ENCODE measurements at regions not wholly inside any gene's neighbourhood (a gene's known extent, or its start where the extent isn't known, plus 50 kb on each side); places are given as distances from the start of the nearest gene placed in this dataset.

DNA sequence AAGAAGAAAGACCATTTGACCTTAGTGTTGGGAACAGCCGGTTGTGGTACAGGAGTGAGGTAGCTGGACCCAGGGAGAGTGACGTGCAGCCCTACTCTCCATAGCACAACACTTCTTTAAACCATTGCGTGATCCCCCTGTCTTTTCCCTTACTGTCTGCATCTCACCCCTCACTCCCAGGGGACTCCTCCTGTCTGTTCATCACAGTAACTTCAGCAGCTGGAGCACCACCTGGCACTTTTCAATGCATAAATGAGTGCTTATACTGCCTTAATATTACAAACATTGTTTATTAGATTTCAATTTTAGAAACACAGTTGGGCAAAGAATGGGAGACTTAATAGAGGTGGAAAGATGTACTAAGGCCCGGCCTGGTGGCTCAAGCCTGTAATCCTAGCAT lies 285.5 kb downstream of the UQCRFS1 start:
- no peak for DNase-seq

- DNase-seq = no peak
Observed at GRCh38 chr19:28920269-28921066, 292.5 kb downstream of the UQCRFS1 start.

- no peak for DNase-seq
Observed at GRCh38 chr19:28917621-28918020, 295.3 kb downstream of the UQCRFS1 start.

DNA sequence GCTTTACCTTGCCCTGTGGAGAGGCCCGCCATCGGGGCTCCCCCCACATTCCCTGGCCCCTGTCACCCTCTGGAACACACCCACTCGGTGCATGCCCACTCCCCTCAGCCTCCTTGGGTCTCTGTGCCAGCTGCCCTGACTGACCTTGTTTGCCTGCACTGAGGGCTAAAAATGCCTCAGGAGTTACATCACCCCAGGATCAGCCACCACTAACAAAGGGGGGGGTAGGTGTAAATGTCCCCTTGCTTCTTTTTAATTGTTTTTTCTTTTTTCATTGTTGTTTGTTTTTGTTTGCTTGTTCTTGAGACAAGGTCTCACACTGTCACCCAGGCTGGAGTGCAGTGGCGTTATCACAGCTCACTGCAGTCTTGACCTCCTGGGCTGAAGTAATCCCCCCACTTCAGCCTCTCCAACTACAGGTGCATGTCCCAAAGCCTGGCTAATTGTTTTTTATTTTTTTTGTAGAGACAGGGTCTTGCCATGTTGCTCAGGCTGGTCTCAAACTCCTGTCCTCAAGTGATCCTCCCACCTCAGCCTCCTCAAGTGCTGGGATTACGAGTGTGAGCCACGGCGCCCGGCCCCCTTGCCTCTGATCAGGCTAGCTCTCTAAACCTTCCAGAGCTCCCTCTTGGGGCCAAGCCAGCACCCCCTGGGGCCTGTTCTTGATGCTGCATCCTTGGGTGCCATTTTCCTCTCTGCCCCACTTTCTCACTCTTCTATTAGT lies 297.1 kb downstream of the UQCRFS1 start:
- DNase-seq = no peak

DNA sequence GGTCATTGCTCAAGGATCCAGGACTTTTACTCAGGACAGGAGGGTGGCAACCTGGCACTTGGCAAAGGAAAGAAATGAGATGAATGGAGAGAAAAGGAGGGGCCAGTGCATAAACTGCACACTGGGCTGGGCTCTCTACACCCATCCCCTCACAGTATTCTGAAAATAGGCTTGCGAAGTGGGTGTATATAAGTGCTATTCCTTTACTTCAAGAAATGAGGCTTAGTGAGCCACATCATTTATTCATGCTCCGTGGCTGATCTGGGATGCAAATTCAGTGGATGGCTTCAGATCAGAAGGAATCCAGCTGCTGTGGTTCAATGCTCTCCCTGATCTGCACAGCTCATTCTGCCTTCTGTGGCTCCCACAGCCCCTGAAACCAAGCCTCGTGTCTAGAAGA lies 297.7 kb downstream of the UQCRFS1 start:
- DNase-seq = no peak

GRCh38 chr19:28914173-28914572 lies 298.8 kb downstream of the UQCRFS1 start:
- DNase-seq = no peak

DNA sequence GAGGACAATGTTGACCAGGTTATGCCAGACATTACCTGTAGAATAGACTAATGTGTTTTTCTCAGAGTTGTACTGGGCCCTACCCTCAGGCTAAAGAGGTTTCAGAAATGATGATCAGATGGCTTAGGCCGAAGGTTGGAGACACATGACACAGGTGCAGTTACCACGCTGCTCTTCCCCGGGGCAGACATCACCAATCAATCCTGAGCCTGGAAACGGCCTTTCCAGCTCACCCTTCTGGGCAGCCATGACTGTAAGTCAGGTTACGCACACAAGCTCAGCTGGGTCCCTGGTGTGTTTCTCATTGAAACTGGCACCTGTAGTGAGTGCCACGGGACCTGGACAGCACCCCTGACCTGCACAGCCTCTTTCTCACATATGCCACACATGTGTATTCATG lies 299.3 kb downstream of the UQCRFS1 start:
- no peak for DNase-seq

DNA sequence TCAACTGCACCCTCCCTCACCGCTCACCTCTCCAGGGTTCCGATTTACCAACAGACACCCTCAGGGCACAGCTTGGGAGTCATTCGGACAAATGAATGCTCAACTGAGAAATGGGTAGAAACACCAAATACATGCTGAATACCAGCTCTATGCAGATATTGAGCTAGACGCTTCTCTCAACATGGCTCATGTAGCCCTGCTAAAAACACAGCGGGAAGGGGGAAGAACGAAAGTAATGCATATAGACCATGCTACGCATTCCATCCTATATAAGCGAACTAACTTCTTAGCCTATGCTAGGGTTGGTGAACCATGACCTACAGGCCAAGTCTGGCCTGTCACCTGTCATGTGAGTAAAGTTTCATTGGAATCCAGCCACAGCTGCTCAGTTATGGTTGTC lies 304.0 kb downstream of the UQCRFS1 start:
- DNase-seq = no peak

- DNase-seq = no peak
Observed at GRCh38 chr19:28907534-28907933, 305.4 kb downstream of the UQCRFS1 start.

DNA sequence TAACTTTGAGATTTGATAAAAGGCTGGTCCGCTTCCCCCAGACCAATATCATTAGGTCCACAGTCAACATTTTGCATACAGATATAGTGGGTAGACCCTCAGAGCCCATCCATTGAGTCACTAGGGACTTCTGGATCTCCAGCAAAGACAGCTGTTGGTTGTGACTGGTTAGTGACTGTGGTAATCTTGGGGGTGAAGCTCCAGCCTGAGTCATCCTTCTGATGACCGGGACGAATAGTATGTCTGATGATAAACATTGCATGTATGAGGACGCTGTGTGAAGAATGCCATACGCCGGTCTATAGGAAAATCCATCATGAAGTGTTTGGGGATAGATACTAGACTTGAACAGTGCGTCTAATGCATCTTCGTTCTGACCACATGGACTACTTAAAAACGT lies 307.0 kb downstream of the UQCRFS1 start:
- no peak for DNase-seq

GRCh38 chr19:28899703-28900102 lies 313.2 kb downstream of the UQCRFS1 start:
- DNase-seq = no peak

DNA sequence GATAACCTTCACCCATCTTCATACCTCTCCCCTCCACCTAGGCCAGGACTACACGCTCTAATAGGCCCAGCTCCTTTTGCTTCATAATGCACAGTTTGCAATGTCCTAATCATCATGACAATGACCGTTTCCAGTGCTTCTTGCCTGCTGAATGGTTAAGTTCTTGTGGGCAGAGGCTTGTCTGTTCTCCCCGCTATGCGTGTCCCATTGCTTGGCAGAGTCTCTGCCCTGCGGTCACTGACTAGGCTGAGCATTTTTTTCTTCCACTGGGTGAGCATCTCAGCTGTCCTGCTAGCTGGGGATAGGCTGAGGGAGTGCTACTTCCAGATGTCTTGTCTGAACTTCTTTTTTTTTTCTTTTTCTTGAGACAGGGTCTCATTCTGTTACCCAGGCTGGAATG lies 314.7 kb downstream of the UQCRFS1 start:
- no peak for DNase-seq

GRCh38 chr19:28889941-28890670 lies 322.8 kb downstream of the UQCRFS1 start:
- no peak for DNase-seq

DNA sequence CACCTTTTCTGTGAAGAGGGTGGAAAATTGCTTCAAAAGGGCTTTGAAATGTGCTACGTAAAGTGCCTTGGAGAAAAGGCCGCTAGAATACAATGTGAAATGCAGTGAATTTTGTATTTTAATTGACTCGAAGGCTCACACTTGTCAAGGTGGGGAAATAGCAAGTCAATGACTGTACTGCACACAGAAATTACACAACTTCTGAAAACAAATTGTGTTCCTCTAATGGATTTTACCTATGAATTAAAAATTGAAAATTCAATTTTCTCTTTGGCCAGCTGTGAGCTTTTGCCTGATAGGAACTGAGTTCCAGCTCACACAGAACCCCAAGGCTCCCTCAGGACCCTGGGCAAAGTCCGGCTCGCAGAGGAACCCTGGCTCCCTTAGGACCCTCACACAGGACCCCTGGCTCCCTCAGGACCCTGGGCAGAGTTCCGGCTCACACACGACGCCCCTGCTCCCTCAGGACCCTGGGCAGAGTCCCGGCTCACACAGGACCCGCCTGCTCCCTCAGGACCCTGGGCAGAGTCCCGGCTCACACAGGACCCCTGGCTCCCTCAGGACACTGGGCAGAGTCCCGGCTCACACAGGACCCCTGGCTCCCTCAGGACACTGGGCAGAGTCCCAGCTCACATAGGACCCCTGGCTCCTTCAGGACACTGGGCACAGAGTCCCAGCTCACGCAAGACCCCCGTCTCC lies 324.9 kb downstream of the UQCRFS1 start:
- no peak for DNase-seq

DNA sequence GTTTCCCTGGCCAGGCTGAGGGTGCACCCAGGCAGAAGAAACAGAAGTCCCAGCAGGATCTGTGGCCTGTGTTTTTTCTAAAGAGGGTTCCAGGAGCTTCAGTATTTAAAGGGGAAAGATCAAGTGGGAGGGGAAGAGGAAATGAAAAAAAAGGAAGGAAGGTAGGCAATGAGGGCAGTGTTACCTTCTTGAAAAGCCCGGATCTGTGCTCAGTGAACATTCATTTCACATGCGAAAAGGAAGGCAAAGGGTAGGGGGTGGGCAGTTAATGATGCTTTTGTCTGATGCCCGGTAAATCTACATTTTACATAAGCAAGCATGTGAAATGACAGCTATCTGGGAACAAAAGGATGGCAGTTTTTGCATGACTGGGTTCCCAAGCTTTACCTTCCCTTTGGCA lies 326.2 kb downstream of the UQCRFS1 start:
- DNase-seq = no peak

GRCh38 chr19:28885965-28886364 lies 327.0 kb downstream of the UQCRFS1 start:
- no peak for DNase-seq

- no peak for DNase-seq
Observed at GRCh38 chr19:28884786-28885476, 328.0 kb downstream of the UQCRFS1 start.

GRCh38 chr19:28883241-28883693 lies 329.7 kb downstream of the UQCRFS1 start:
- no peak for DNase-seq

DNA sequence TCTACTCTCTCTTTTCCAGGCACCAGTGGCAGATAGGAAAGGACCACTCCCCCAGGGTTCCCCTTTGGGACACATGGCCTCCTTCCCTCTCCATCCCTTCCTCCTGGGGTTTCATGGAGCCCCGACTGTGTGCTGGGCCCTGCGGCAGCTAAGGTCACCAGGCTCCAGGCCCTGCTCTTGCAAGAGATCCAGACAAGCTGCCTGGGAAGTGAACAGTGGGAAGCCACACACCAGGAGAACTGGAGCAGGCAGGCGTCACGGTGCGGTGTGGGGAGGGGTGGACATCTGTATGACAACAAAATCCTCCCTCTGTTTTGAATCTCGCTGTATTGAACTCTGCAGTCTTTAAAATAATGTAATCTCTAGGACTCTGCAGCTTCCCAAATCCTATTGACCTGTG lies 330.1 kb downstream of the UQCRFS1 start:
- no peak for DNase-seq

GRCh38 chr19:28881616-28882015 lies 331.3 kb downstream of the UQCRFS1 start:
- no peak for DNase-seq

GRCh38 chr19:28880735-28881401 lies 332.1 kb downstream of the UQCRFS1 start:
- DNase-seq = no peak

All from NCI-H1092 treated with DMSO at 0.1 percent for 48 hours (cell line).